ENCODE measurements at regions not wholly inside any gene's neighbourhood (a gene's known extent, or its start where the extent isn't known, plus 50 kb on each side); places are given as distances from the start of the nearest gene placed in this dataset.

DNA sequence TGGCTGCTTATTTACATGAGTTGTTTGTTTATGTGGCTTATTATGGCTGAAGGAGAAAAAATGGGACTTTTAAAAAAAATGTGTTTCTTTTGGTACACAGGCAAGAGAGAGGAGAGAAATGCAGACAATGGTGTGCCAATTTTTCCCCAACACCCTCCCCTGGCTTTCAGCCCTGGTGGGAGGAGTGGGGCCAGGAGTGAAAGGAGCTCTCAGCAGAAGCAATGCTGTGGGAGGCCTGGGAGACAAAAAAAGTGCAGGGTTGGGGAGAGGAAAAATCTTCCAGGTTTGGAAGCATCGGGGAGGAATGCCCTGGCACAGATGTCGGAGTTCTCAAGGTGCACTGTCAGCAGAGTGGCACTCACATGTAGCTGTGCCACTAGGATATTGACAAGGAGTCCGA, 117.7 kb upstream of the FOXB1 start (continued):
- TF ChIP-seq, protein P1, sequence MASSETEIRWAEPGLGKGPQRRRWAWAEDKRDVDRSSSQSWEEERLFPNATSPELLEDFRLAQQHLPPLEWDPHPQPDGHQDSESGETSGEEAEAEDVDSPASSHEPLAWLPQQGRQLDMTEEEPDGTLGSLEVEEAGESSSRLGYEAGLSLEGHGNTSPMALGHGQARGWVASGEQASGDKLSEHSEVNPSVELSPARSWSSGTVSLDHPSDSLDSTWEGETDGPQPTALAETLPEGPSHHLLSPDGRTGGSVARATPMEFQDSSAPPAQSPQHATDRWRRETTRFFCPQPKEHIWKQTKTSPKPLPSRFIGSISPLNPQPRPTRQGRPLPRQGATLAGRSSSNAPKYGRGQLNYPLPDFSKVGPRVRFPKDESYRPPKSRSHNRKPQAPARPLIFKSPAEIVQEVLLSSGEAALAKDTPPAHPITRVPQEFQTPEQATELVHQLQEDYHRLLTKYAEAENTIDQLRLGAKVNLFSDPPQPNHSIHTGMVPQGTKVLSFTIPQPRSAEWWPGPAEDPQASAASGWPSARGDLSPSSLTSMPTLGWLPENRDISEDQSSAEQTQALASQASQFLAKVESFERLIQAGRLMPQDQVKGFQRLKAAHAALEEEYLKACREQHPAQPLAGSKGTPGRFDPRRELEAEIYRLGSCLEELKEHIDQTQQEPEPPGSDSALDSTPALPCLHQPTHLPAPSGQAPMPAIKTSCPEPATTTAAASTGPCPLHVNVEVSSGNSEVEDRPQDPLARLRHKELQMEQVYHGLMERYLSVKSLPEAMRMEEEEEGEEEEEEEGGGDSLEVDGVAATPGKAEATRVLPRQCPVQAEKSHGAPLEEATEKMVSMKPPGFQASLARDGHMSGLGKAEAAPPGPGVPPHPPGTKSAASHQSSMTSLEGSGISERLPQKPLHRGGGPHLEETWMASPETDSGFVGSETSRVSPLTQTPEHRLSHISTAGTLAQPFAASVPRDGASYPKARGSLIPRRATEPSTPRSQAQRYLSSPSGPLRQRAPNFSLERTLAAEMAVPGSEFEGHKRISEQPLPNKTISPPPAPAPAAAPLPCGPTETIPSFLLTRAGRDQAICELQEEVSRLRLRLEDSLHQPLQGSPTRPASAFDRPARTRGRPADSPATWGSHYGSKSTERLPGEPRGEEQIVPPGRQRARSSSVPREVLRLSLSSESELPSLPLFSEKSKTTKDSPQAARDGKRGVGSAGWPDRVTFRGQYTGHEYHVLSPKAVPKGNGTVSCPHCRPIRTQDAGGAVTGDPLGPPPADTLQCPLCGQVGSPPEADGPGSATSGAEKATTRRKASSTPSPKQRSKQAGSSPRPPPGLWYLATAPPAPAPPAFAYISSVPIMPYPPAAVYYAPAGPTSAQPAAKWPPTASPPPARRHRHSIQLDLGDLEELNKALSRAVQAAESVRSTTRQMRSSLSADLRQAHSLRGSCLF (CRISPR knock-in tag; IDR thresholded peaks at IDR 0.05; ENCODE audit: borderline replicate concordance), result no peak
- TF ChIP-seq, protein P2, sequence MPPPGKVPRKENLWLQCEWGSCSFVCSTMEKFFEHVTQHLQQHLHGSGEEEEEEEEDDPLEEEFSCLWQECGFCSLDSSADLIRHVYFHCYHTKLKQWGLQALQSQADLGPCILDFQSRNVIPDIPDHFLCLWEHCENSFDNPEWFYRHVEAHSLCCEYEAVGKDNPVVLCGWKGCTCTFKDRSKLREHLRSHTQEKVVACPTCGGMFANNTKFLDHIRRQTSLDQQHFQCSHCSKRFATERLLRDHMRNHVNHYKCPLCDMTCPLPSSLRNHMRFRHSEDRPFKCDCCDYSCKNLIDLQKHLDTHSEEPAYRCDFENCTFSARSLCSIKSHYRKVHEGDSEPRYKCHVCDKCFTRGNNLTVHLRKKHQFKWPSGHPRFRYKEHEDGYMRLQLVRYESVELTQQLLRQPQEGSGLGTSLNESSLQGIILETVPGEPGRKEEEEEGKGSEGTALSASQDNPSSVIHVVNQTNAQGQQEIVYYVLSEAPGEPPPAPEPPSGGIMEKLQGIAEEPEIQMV (CRISPR knock-in tag; IDR thresholded peaks at IDR 0.05; ENCODE audit: low read depth), result no peak
- TF ChIP-seq TCF12 (IDR thresholded peaks at IDR 0.05), result no peak
- TF ChIP-seq TCF12 (CRISPR knock-in tag; IDR thresholded peaks at IDR 0.05), result no peak
- TF ChIP-seq FOXM1 (CRISPR knock-in tag; IDR thresholded peaks at IDR 0.05), result no peak
- no peak for TF ChIP-seq ZNF274 (CRISPR knock-in tag; IDR thresholded peaks at IDR 0.05)
- TF ChIP-seq GTF3A (CRISPR knock-in tag; conservative IDR thresholded peaks at IDR 0.05), result no peak
- TF ChIP-seq GABPB1 (CRISPR knock-in tag; IDR thresholded peaks at IDR 0.05), result no peak

DNA sequence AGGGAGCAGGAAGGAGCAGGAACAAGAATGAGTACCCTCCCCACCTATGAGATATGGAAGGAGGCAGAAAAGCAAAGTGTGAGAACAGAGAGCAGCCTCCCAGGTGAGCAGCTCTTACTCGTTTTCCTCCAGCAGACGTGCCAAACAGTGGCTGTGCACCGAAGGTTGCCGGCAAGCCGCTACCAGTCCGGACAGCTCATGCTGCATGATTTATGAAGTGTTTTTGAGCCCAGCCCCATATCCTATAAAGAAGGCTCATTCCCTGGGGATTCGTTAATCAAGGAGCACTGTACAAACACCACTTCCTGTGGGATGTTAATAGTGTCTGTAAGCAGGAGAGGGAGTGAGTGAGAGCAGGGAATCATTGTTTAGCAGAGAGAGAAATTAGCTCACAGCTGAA, 118.3 kb upstream of the FOXB1 start:
- FAIRE-seq, result no peak
- no TSS peak for BruUV-seq (replicated peaks)
- H3K4me3 ChIP-seq (replicated peaks in 1 of 3; ENCODE audit: insufficient read depth in 1 of 3, low read depth in 2 of 3, low read length in 3 of 3), result no peak overlapping the region
- H3K27ac ChIP-seq (ENCODE audit: extremely low read length, insufficient read depth, low read length), result no peak overlapping the region
- H3K4me2 ChIP-seq (ENCODE audit: low read depth, low read length), result no peak overlapping the region
- no peak for DNase-seq (ENCODE audit: low spot score)
- ChIA-PET POLR2A (no interaction called here), CTCF (ENCODE audit: low intra/inter-chr PET ratio, low total read pairs) (no interaction called here)
- no peaks in the 10 kb centered on the region for H3K79me2 ChIP-seq (ENCODE audit: insufficient read depth, low read length)
- intact Hi-C loops (cut with micrococcal nuclease; ENCODE audit: unreplicated experiment), result no loop called here
- WGBS (ENCODE audit: low lambda C conversion rate), result 23% methylated on average over 6 of the region's 7 CpGs
- no peaks in the 10 kb centered on the region for H4K20me1 ChIP-seq (ENCODE audit: insufficient read depth, low read length)
- in situ Hi-C loops (cut with HindIII; ENCODE audit: extremely low pct_ligation_motif_present, low pct_unique_long_range_greater_than_20kb), result no loop called here
- H3K27me3 ChIP-seq (ENCODE audit: control insufficient read depth in 1 of 2, insufficient read depth in 2 of 2, low read length in 2 of 2), result peaks cover 0 to 4% of the 10 kb centered on the region in 2 experiments; a peak in 1 of 5 replicates
- H3K4me1 ChIP-seq (ENCODE audit: insufficient read depth, low read length), result no peaks in the 10 kb centered on the region
- H3K36me3 ChIP-seq (replicated peaks in 1 of 2; ENCODE audit: control insufficient read depth in 1 of 2, insufficient read depth in 2 of 2, low read length in 2 of 2), result no peaks in the 10 kb centered on the region
- no peak overlapping the region for H2AFZ ChIP-seq (ENCODE audit: low read length)
- H3K9ac ChIP-seq (ENCODE audit: insufficient read depth, low read depth, low read length), result no peak overlapping the region
- H3K9me3 ChIP-seq (ENCODE audit: low read length), result no peaks in the 10 kb centered on the region
- no peak for ATAC-seq
- TF ChIP-seq MED1 (CRISPR knock-in tag; IDR thresholded peaks at IDR 0.05), result no peak
- TF ChIP-seq, protein P3, sequence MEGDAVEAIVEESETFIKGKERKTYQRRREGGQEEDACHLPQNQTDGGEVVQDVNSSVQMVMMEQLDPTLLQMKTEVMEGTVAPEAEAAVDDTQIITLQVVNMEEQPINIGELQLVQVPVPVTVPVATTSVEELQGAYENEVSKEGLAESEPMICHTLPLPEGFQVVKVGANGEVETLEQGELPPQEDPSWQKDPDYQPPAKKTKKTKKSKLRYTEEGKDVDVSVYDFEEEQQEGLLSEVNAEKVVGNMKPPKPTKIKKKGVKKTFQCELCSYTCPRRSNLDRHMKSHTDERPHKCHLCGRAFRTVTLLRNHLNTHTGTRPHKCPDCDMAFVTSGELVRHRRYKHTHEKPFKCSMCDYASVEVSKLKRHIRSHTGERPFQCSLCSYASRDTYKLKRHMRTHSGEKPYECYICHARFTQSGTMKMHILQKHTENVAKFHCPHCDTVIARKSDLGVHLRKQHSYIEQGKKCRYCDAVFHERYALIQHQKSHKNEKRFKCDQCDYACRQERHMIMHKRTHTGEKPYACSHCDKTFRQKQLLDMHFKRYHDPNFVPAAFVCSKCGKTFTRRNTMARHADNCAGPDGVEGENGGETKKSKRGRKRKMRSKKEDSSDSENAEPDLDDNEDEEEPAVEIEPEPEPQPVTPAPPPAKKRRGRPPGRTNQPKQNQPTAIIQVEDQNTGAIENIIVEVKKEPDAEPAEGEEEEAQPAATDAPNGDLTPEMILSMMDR (CRISPR knock-in tag; IDR thresholded peaks at IDR 0.05), result no peak
- TF ChIP-seq ZNF264 (CRISPR knock-in tag; IDR thresholded peaks at IDR 0.05), result no peak
- TF ChIP-seq NCOR1 (IDR thresholded peaks at IDR 0.05; ENCODE audit: borderline replicate concordance, low read length), result no peak
- no peak for TF ChIP-seq REPIN1 (CRISPR knock-in tag; IDR thresholded peaks at IDR 0.05; ENCODE audit: borderline replicate concordance, low read depth)
- TF ChIP-seq, protein P4, sequence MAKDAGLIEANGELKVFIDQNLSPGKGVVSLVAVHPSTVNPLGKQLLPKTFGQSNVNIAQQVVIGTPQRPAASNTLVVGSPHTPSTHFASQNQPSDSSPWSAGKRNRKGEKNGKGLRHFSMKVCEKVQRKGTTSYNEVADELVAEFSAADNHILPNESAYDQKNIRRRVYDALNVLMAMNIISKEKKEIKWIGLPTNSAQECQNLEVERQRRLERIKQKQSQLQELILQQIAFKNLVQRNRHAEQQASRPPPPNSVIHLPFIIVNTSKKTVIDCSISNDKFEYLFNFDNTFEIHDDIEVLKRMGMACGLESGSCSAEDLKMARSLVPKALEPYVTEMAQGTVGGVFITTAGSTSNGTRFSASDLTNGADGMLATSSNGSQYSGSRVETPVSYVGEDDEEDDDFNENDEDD (CRISPR knock-in tag; IDR thresholded peaks at IDR 0.05; ENCODE audit: borderline replicate concordance), result no peak
- TF ChIP-seq CREM (IDR thresholded peaks at IDR 0.05), result no peak
- no peak for TF ChIP-seq CREM (CRISPR knock-in tag; IDR thresholded peaks at IDR 0.05)
- TF ChIP-seq MIER3 (CRISPR knock-in tag; IDR thresholded peaks at IDR 0.05; ENCODE audit: borderline replicate concordance), result no peak
